Loucy (cell line): ENCODE measurements at regions not wholly inside any gene's neighbourhood (a gene's known extent, or its start where the extent isn't known, plus 50 kb on each side); places are given as distances from the start of the nearest gene placed in this dataset.

Experiments
- CTCF ChIP-seq: fragments of 200-600 bp; sonication (generic); conservative IDR thresholded peaks from 2 replicates; pipeline ENCODE4 v1.5.1; 2014; ENCODE audit warnings: mild to moderate bottlenecking, antibody characterized with exemption, low read length
- EZH2phosphoT487 ChIP-seq: fragments of 200-600 bp; IDR thresholded peaks from 2 replicates; pipeline ENCODE4 v1.6.1; 2018; ENCODE audit warnings: antibody characterized with exemption, mild to moderate bottlenecking, moderate library complexity, borderline replicate concordance

GRCh38 chr4:62271107-62271506, 1071.0 kb downstream of the ADGRL3 start:
- TF ChIP-seq CTCF (no peak), EZH2phosphoT487 (no peak)
